Esophagus squamous epithelium (tissue), 4 donors: ENCODE measurements at regions not wholly inside any gene's neighbourhood (a gene's known extent, or its start where the extent isn't known, plus 50 kb on each side); places are given as distances from the start of the nearest gene placed in this dataset.

ENCODE experiments used
- POLR2A ChIP-seq, 4 donors: fragments of 450-650 bp; IDR thresholded peaks; one replicate each; pipeline ENCODE4 v1.6.1; 2017; ENCODE audit warnings: antibody characterized with exemption in 4 of 4, mild to moderate bottlenecking in 4 of 4, moderate library complexity in 3 of 4
- TF ChIP-seq, protein P1 (sequence below), 6 experiments: fragments of 450-650 bp in 4 of 6; fragments of 200-600 bp in 2 of 6; sonication (generic) in 2 of 6; IDR thresholded peaks; one replicate each; pipeline ENCODE4 v1.5.1; 2016 to 2019; ENCODE audit warnings: antibody characterized with exemption in 6 of 6, mild to moderate bottlenecking in 4 of 6, moderate library complexity in 4 of 6

DNA sequence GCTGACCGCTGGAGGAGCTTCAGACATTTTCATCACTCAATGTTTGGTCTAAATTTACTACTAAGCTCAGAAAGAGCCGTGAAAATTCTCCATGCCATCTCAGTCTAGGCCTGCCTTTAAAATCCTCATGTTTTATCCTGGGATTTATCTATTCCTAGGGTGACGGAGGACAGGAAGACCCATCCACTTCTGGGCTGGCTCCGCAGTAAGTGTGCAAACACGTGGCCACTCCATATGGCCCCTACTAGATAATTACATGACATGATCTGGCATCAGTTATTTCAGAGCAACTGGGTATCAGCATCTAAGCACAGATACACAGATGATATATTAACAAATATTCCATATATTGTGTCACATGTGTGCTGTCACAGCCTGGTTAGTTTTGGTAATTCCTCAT lies 77.8 kb upstream of the HS3ST4 start:
- TF ChIP-seq, protein P1, sequence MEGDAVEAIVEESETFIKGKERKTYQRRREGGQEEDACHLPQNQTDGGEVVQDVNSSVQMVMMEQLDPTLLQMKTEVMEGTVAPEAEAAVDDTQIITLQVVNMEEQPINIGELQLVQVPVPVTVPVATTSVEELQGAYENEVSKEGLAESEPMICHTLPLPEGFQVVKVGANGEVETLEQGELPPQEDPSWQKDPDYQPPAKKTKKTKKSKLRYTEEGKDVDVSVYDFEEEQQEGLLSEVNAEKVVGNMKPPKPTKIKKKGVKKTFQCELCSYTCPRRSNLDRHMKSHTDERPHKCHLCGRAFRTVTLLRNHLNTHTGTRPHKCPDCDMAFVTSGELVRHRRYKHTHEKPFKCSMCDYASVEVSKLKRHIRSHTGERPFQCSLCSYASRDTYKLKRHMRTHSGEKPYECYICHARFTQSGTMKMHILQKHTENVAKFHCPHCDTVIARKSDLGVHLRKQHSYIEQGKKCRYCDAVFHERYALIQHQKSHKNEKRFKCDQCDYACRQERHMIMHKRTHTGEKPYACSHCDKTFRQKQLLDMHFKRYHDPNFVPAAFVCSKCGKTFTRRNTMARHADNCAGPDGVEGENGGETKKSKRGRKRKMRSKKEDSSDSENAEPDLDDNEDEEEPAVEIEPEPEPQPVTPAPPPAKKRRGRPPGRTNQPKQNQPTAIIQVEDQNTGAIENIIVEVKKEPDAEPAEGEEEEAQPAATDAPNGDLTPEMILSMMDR (IDR thresholded peaks at IDR 0.05), result no peak
- TF ChIP-seq POLR2A (IDR thresholded peaks at IDR 0.05), result no peak
